Islet precursor cell (in vitro differentiated cells): ENCODE measurements at regions not wholly inside any gene's neighbourhood (a gene's known extent, or its start where the extent isn't known, plus 50 kb on each side); places are given as distances from the start of the nearest gene placed in this dataset.

Experiments
- DNase-seq: peaks from one replicate; pipeline ENCODE4 v3.0.0-alpha.2; 2018

DNA sequence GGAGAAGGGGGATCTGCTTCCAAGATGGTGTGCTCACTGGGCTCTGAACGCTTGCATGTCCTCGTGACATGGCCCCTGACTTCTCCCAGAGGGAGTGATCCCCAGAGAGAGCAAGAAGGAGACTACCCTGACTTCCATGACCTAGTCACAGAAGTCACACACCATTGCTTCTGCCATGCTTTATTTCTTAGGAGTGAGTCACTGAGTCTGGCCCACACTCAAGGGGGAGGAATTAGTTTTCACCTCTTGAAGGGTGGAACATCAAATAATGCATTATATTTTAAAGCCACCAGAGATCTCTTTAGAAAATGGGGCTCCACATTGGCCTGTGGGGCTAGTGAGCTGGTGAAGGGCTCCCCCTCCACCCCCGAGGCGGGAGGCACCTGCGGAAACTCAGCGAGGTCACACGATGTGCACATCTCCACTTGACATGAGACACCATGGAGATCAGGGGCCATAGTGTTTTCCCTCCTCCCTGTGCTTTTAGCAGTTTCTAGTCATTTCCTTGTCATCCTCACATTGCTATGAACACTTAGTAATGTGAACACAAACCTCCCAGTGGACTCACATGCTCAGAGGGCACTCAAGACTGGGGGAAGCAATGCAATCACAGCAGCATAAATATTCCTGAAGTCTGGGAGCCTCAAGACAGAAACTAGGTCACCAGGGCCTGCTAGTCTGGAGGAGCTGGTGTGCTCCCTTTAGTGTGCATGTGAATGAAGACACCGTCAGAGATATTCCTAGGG, 87.4 kb upstream of the FZD10 start:
- DNase-seq, result no peak

- no peak for DNase-seq
Measured at GRCh38 chr12:130075497-130076076, 86.7 kb upstream of the FZD10 start.

GRCh38 chr12:130076126-130076525, 86.1 kb upstream of the FZD10 start:
- no peak for DNase-seq

- DNase-seq, result no peak
Measured at GRCh38 chr12:130076752-130077151, 85.5 kb upstream of the FZD10 start.

DNA sequence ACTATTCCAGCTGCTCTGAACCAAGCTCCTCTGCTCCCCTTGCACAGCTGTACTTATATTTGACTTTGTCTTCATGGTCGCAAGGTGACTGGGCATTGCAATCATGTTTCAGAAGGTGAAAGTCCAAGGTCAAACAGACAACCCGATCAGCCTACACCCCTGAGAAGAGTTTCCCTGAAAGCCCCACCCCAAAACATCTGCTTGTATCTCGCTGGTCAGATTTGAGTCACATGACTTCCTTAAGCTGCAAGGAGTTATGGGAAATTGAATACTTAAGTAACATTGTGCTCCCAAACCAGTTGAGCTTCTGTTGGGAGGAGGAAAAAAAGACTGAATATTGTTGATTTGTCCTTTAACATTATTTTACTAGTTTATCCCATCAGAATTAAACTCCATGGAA, 83.4 kb upstream of the FZD10 start:
- no peak for DNase-seq

DNA sequence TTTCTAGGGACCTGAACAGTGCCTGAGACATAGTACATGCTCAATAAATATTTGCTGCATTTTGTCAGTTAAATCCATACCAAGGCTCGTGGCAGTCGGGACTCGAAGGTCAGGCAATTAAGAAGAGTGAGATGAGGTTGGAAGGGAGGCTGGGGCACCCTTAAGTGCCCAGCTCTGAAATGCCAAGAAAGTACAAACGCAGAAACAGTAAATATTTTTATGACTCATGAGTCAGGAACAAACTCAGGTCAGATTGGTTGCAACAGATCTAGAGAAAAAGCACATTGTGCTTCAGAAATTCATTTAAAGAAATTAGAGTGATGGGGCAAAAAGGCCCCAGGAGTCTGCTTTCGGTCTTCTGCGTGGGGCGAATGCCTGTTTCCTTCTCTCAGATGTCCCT, 83.0 kb upstream of the FZD10 start:
- DNase-seq, result no peak

DNA sequence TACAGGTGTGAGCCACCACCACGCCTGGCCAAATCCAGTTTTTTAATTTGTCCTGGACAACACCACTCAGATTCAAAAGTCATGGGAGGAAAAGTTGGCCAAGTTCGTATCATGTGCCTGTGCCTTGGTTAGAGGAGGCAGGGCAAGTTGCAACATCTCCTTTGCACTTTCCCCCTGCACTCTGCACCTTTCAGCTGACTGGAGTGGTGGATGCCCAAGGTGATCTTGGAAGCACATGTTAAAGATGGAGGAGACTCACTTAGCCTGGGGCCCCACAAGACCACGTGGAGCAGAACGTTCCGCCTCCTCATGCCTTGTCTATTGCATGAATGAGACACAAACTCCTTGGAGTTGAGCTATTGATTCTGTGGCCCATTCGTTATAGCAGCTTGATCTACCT, 82.1 kb upstream of the FZD10 start:
- DNase-seq, result no peak

DNA sequence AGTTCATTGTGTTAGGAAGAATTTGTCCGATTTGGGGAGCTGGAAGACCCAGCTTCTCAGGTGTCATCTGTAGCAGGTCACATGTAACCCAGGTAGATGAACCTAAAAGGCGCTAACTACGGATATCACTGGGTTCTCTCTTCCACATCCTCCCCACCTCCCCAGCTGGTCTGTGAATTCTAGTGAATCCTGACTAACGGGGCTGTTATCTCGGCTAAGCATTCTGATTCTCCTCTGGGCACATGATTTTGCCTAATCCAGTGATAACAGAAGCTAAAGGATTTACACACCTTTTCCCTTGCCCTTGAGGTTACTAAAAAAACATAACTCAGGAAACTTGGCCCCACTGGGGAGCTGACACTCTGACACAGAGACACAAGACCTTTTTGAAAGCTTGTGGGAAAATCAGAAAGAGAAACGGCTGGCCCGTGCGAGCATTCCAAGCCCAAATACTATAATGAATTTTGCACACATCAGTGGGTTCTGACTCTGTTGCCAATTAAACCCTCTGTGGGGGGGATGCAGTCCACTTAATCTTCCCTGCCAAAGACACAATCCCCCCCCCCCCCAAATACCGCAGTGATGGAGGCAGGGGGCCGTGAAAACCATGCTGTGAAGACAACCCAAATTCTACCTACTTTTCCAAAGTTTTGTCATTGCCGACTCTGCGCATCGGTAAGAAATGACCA, 81.0 kb upstream of the FZD10 start:
- no peak for DNase-seq

- DNase-seq, result no peak
Measured at GRCh38 chr12:130083002-130083401, 79.3 kb upstream of the FZD10 start.

- DNase-seq, result peak; percentile 88
Measured at GRCh38 chr12:130083734-130084133, 78.5 kb upstream of the FZD10 start.

GRCh38 chr12:130084359-130084758, 77.9 kb upstream of the FZD10 start:
- DNase-seq, result peak; percentile 76

DNA sequence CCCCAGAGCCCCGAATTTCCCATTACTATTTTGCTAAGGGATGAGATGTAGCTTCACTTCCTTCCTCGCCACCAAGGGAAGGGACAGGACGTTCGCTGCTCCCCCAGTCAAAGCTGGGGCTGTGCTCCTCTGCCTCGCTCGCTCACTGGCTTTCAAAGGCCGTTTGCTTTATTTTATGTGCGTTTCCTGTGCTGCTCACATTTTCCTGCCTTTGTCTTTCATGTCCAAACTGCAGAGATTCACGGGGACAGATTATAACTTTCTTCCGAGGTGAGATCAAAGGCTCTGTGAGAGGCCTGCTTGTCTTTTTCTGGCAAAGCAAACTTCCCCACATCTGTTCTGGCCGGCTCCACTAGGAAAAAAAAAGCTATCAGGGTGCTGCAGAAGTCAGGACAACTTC, 76.0 kb upstream of the FZD10 start:
- peak; percentile 63 for DNase-seq

GRCh38 chr12:130086797-130087196, 75.5 kb upstream of the FZD10 start:
- peak; percentile 40 for DNase-seq

- DNase-seq, result peak; percentile 51
Measured at GRCh38 chr12:130087222-130087621, 75.0 kb upstream of the FZD10 start.

GRCh38 chr12:130088504-130088903, 73.8 kb upstream of the FZD10 start:
- DNase-seq, result no peak

DNA sequence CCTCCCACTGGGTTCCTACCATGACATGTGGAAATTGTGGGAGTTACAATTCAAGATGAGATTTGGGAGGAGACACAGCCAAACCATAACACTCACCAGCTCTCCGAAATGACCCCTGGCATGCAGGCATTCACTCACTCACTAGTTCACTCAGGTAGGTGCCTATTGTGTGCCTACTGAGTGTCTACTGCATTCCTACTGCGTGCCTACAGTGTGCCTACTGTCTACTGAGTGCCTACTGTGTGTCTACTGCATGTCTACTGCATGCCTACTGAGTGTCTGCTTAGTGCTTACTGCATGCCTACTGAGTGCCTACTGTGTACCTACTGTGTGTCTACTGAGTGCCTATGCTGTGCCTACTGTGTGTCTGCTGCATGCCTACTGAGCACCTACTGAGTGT, 71.7 kb upstream of the FZD10 start:
- no peak for DNase-seq

- DNase-seq, result no peak
Measured at GRCh38 chr12:130093380-130093779, 68.9 kb upstream of the FZD10 start.

- DNase-seq, result peak; percentile 89
Measured at GRCh38 chr12:130097342-130097741, 64.9 kb upstream of the FZD10 start.

GRCh38 chr12:130097798-130098255, 64.4 kb upstream of the FZD10 start:
- DNase-seq, result peak; percentile 95

DNA sequence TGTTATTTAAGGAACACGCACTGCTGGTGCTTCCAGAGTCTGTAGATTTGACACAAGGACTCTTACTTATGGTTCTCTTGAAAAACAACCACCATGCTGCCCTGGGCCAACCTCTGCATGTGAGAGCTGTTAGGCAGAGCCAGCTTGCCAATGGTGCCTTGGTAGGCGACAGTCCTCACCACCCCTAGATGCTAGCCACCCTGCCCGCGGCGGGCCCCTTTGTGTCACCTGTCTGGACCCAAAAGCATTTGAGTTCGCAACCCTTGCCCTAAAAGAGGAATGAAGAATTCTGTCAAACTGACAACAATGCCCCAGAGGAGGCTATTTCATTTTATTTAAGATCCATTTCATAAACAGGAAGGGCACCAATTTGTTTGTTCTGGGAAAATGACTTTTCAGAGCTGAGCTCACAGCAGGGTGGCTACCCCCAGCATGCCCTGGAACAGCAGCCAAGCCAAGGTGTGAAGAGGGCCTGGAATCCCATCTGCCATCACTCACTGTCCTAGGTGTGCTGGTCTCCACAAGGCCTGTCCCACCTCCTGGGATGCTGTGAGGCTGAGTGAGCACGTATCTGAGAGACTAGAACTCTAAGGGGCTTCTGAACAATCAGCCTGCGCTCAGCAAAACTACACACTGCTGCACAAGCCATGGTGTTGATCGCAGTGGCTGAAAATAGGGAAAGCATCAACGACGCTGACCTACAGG, 63.8 kb upstream of the FZD10 start:
- DNase-seq, result peak; percentile 53

DNA sequence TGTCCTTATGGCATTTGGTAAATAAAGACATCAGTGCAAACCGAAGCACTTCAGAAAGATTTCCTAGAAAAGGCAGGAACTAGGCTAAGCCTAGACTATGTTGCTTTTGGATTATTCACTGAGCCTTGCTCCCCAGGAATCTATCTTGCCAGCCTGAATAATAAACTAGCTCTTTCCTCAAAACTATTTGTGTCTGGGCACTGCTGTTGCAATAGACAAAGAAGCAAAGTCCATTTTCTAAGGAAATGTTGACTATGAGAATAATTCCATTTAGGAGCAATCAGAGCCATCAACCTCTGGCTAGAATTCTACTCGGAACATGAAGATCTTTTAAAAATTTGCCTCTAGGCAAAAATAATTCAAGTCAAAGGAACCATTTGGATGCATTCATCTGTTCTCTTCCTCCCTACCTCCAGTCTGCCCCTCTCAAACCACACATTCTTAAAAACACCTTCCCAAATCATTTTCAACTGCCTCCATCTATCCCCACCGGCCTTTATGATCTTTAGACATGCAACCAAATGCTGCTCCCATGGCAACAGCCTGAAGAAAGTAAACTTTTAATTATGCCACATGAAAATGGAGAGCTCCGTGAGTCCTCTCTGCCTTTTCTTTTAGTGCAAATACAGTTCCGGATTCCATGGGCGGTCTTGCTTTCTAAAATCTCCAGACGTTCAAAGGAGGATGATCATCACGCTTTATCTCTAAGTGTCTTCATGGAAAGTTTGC, 61.5 kb upstream of the FZD10 start:
- DNase-seq, result no peak

- no peak for DNase-seq
Measured at GRCh38 chr12:130101370-130101769, 60.9 kb upstream of the FZD10 start.

- DNase-seq, result no peak
Measured at GRCh38 chr12:130102266-130102665, 60.0 kb upstream of the FZD10 start.
